ENCODE measurements at regions not wholly inside any gene's neighbourhood (a gene's known extent, or its start where the extent isn't known, plus 50 kb on each side); places are given as distances from the start of the nearest gene placed in this dataset.
"Not testable (repeated sequence)": the region's sequence is repeated elsewhere in the genome, so short reads cannot be mapped to it uniquely, and the experiment has no call there.

GRCh38 chr21:15472108-15473040 is 257.4 kb upstream of the USP25 start:
- H3K4me2 ChIP-seq (ENCODE audit: low read depth, low read length) = no peak overlapping the region
- CTCF ChIA-PET (ENCODE audit: low intra/inter-chr PET ratio, low total read pairs) = no interaction called here
- FAIRE-seq = no peak

GRCh38 chr21:15477773-15478172 is 252.0 kb upstream of the USP25 start:
- WGBS (ENCODE audit: low lambda C conversion rate) = 83% methylated on average over 3 of the region's 3 CpGs
- H3K4me3 ChIP-seq (replicated peaks in 1 of 3; ENCODE audit: insufficient read depth in 1 of 3, low read depth in 2 of 3, low read length in 3 of 3); CTCF ChIA-PET (ENCODE audit: low intra/inter-chr PET ratio, low total read pairs); BruUV-seq (replicated peaks); H3K27me3 ChIP-seq (ENCODE audit: control insufficient read depth in 1 of 2, insufficient read depth in 2 of 2, low read length in 2 of 2); H3K4me1 ChIP-seq (ENCODE audit: insufficient read depth, low read length); H4K20me1 ChIP-seq (ENCODE audit: insufficient read depth, low read length); H3K36me3 ChIP-seq (replicated peaks in 1 of 2; ENCODE audit: control insufficient read depth in 1 of 2, insufficient read depth in 2 of 2, low read length in 2 of 2); H3K27ac ChIP-seq (ENCODE audit: extremely low read length, insufficient read depth, low read length); intact Hi-C loops (cut with micrococcal nuclease; ENCODE audit: unreplicated experiment); H3K4me2 ChIP-seq (ENCODE audit: low read depth, low read length); H3K79me2 ChIP-seq (ENCODE audit: insufficient read depth, low read length); FAIRE-seq; DNase-seq (ENCODE audit: low spot score); H3K9ac ChIP-seq (ENCODE audit: insufficient read depth, low read depth, low read length); POLR2A ChIA-PET; H2AFZ ChIP-seq (ENCODE audit: low read length); ATAC-seq: not testable (repeated sequence)
- in situ Hi-C loops (cut with HindIII; ENCODE audit: extremely low pct_ligation_motif_present, low pct_unique_long_range_greater_than_20kb) = loop anchor here (25.0 kb wide), 1 partner anchor 615 kb away; no protein-coding TSS in a partner anchor
- peaks cover 15% of the 10 kb centered on the region; the same call in 1 of the 2 replicates for H3K9me3 ChIP-seq (ENCODE audit: low read length)

More at GRCh38 chr21:15472108-15473040, 257.4 kb upstream of the USP25 start:
- in situ Hi-C loops (cut with HindIII; ENCODE audit: extremely low pct_ligation_motif_present, low pct_unique_long_range_greater_than_20kb) (no loop called here), intact Hi-C loops (cut with micrococcal nuclease; ENCODE audit: unreplicated experiment) (no loop called here)
- Histone ChIP-seq H2AFZ (ENCODE audit: low read length) (no peak overlapping the region), H3K27me3 (ENCODE audit: control insufficient read depth in 1 of 2, insufficient read depth in 2 of 2, low read length in 2 of 2) (no peaks in the 10 kb centered on the region), H3K4me3 (replicated peaks in 1 of 3; ENCODE audit: insufficient read depth in 1 of 3, low read depth in 2 of 3, low read length in 3 of 3) (no peak overlapping the region), H3K27ac (ENCODE audit: extremely low read length, insufficient read depth, low read length) (no peak overlapping the region), H3K36me3 (replicated peaks in 1 of 2; ENCODE audit: control insufficient read depth in 1 of 2, insufficient read depth in 2 of 2, low read length in 2 of 2) (no peaks in the 10 kb centered on the region), H3K79me2 (ENCODE audit: insufficient read depth, low read length) (no peaks in the 10 kb centered on the region), H4K20me1 (ENCODE audit: insufficient read depth, low read length) (no peaks in the 10 kb centered on the region), H3K4me1 (ENCODE audit: insufficient read depth, low read length) (peaks cover 22% of the 10 kb centered on the region), H3K9me3 (ENCODE audit: low read length) (peaks cover 4% of the 10 kb centered on the region; the same call in 1 of the 2 replicates), H3K9ac (ENCODE audit: insufficient read depth, low read depth, low read length) (no peak overlapping the region)
- DNase-seq (ENCODE audit: low spot score) = no peak
- WGBS (ENCODE audit: low lambda C conversion rate) = 82% methylated on average over 6 of the region's 6 CpGs
- no peak for TF ChIP-seq ATF4 (CRISPR knock-in tag; IDR thresholded peaks at IDR 0.05)
- no peak for TF ChIP-seq U2AF2 (IDR thresholded peaks at IDR 0.05; ENCODE audit: low read depth, low read length)
- TF ChIP-seq NFE2L1 (CRISPR knock-in tag; IDR thresholded peaks at IDR 0.05; ENCODE audit: borderline replicate concordance) = no peak
- TF ChIP-seq TOPORS (CRISPR knock-in tag; IDR thresholded peaks at IDR 0.05) = no peak
- no peak for TF ChIP-seq CEBPG (CRISPR knock-in tag; IDR thresholded peaks at IDR 0.05)
- no peak for ATAC-seq
- POLR2A ChIA-PET = no interaction called here
- BruUV-seq (replicated peaks) = no TSS peak
